HG02943 (cell line): ENCODE measurements at regions not wholly inside any gene's neighbourhood (a gene's known extent, or its start where the extent isn't known, plus 50 kb on each side); places are given as distances from the start of the nearest gene placed in this dataset.
A peak's percentile ranks its signal among the peaks of the same experiment; 100 is the strongest.

Experiments
- ATAC-seq: cut with Tn5 transposase; IDR thresholded peaks from one replicate; pipeline ENCODE4 v1.9.1; 2021; ENCODE audit warnings: mild to moderate bottlenecking, low read depth, moderate library complexity; ENCODE audit not compliant: unreplicated experiment

DNA sequence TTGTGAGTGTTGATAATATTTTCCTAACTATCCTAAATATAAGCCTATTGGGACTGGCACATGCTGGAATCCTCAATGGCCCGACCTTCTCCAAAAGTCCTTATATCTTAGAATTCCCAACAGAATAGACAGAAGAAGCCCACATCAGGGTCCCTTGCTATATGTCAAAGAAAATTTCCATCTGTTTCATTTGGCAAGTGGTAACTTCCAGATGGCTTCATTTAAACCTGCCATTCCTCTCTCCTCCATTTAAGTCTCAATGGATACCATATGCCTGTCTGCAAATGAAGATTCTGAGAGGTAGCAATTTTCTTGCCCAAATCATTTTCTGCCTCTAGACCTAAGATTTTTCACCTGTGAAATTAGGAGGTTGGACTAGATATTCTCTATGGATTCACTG lies 73.1 kb upstream of the KCNA4 start:
- ATAC-seq = no peak

DNA sequence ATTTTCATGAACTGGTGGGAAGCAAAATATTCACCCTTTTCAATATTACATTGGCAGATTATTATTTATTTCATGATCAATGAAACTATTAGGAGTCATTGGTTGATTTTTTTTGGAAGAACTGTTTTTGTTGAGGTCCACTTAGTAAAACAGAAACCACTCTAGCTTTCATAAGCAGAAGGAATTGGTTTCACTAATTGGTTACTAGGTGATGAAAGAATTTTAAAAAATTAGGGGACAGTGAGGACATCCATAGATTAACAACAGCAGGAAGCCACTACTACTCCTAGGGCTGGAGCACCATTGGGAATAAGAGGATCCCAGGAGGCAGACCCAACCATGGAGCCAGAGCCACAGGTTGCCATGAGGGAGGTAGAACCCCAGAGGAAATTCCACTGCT lies 74.4 kb upstream of the KCNA4 start:
- ATAC-seq = no peak

DNA sequence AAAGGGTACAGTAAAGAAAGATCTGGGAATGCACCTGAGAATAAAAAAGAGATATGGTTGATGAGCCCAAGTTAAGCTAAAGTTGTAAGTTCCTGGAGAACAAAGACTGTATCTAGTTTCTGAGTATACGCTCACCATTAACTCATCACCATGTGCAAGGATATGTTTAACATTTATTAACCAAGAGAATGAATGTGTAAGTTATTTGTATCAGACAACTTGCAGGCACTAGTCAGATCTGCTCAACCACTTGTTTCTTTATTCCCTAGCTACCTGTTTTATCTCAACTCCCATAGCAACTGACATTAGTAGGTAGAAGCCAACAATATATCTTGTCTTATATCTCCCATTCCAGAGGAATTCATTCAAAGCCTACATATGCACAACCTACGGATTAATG lies 74.9 kb upstream of the KCNA4 start:
- no peak for ATAC-seq

DNA sequence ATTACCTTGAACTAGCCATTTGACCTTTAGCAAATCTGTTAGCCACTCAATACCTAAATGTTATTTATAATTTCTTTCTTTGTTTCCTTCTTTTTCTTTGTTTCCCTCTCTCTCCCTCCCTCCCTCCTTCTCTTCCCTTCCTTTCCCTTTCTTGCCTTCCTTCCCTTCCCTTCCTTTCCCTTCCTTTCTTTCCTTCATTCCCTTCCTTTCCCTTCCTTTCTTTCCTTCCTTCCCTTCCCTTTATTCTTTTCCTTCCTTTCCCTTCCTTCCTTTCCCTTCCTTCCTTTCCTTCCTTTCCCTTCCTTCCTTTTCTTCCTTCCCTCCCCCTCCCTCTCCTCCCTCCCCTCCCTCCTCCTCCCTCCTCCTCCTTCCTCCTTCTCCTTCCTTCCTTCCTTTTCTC lies 75.7 kb upstream of the KCNA4 start:
- no peak for ATAC-seq

DNA sequence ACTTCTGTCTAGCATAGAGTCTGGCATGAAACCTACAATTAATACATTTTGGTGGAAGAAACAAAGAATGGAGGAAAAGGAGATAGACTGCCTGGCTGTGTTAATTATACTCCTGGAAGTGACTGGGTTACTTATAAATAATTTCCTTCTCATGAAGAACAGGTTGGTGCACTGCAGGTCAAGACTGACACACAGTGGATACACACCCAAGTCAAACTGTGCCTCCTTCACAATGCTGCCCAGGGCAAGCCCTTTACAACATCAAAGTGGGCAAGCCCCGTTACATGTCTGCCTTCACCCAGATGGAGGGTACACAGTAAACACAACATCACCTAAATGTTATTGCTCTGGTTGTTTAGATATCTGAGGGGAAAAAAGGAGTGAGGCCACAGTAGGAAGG lies 83.7 kb upstream of the KCNA4 start:
- no peak for ATAC-seq

DNA sequence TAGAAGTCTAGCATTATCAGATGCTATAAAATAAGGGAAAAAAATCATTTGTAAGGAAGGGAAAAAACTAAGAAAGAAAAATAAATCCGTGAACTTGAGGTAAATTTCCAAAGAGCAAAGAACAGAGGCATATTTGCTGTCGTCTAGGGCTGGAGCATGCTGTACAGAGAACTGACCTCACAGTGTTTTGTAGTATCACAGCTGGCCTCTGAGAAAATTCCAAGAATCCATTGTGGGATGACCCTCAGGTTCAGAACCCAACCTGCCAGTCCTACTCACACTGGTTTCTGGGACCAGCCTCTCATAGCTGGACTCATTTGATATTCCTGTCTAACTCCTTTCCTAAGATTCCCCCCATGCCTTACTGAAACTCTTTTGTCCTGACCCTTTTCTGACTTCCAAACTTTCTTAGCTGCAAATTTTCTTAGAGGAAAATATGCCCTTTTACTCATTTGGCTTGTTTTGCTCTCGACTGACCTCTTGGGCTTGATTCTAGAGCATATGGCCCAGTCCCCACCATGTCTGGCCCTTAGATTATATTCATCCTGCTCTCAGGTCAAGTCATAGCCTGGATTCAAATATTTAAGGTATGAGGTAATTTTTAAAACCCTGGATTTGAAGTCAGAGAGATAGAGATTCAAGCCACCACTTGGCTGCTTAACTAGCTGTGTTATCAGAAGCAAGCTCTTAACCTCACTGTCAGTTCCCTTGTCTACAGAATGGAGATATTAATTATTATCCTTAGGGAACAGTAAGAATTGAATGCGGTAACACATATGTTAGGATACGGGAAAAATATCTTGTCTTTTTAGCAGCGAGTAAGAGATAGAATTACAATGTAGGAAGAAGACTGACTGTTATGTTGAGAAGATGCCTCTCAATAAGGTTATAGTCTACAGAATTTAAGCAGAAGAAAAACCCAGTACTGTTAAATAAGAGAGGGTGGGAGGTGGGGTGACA lies 89.7 kb upstream of the KCNA4 start:
- no peak for ATAC-seq

DNA sequence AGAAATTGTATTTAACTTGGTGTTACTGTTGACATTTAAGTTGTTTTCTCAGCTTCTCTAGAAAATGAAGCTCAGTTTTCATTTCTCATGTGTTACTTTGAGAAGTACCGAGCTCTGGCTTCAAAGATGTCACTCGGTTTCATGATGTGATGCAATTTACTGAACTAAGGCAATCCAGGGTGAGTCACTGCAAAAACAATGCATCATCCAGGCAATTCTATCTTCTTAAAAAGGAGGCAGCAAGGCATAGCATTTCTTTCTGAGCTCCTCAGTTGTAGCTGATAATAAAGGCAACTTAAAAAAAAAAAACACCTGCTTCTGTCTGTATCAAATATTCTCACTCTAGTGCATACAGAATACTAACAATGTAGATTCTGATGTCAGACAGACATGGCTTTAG lies 91.1 kb upstream of the KCNA4 start:
- no peak for ATAC-seq

DNA sequence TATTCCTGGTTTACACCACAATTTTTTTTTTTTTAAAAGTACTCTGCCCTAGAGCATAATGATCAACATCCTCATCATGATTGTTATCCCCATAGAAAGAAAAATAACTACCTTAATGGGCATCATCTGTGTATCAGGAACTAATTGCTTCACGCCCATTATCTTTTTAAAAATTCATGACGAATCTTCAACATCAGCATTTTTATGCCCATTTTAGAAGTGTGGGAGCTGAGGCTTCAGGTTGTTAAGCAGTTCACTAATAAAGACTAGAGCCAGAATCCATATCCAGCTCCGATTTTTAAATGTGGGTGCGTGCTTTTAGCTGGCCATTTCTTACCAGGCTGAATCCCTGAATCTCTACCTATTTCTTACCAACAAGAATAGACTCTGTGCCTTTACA lies 92.9 kb upstream of the KCNA4 start:
- ATAC-seq = no peak

DNA sequence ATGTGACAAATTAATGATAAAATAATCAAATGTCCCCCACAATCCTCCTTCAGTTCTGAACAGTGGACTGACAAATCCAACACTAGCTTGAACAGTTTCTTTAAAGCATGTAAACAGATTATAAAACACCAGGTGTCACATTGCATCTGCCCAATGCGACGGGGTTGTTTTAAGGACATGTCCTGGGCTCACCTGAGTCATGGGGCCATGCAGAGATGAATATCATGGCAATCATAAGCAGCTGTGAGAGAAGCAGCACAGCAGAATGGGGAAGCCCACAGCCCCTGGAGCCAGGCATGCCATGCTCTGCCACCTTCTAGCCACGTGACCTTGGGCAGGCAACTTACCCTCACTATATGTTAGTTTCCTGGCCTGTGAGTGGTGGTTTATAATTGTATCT lies 93.9 kb upstream of the KCNA4 start:
- ATAC-seq = no peak

DNA sequence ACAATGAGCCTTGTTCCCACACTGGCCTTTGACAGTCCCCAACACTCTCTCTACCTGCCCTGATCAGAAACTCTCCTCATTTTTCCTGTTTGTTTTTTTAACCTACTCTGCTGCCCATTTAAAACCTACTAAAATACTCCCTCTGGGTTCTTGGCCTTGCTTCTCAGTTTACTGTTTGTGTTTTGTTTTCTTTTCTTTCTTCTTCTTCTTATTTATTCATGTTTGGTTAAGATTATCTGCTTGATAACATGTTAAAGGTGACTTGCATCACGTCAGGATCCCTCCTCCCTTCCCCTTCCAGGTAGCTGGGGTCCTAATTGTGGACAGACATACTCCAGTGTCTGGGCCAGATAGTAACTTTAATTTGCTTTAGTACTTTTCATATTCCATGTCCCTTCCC lies 95.0 kb upstream of the KCNA4 start:
- ATAC-seq = no peak

DNA sequence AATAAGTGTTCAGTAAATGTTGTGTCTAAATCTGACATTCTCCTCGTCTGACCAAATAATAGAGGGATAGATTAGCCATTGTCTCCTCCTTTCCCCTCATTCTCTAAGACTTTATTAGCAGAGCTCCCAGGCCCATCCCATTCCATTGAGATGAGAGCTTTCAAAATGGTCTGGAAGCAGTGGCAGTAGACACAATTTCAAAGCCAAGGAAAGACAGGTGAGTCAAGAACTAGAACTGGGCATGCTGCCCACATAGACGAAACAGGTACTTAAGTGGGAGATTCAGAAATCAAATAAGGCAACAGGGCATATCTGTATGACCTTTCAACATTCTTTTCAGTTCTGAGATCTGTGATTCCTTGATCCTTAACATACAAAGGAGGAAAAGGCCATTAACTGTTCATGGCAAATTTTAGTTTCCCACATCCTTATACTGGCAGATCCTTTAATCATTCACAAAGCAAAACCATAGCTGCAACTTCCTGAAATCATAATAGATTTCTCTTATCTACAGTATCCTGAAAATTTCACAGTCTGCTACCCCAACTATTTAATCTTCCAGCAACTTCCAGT lies 96.6 kb upstream of the KCNA4 start:
- no peak for ATAC-seq

DNA sequence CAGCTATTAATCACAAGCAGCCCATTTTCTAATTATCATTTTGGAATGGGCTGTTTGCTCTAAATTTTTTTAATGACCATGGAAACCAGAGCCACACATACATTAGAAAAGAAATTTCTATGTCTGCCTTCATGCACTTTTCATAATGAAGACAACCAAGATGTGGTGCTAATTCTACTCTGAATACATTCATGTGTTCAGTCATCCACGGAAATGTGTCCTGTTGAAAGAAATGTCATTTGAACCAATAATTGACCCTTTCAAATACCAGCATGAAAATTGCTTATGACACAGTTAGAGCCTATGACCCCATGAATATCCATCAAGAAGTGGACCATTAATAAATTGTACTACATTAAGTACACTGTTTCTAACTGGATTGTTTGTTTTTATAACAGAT lies 99.7 kb upstream of the KCNA4 start:
- ATAC-seq = no peak

DNA sequence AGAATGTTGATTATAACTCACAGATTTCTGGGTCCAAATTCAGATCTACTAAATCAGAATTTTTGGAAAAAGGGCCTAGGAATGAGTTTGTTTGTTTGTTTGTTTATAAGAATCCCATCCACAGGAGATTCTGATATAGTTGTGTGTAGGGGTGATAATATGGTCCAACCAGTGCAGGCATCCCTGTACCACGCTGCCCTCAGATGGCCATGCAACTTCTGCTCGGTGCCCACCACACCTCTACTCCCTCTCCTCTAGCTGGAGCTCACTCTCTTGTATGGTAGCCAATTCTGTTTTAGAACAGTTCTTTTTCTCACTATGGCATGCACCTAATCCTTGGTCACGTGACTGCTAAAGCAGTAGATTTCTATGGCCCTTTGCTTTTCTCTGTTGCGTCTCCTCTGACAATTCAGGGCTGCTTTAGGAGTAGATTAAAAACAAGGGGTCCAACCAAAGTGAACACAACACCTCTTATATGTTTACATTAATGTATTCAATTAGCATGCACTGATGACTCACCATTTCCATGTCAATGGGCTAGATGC lies 103.3 kb upstream of the KCNA4 start:
- no peak for ATAC-seq

DNA sequence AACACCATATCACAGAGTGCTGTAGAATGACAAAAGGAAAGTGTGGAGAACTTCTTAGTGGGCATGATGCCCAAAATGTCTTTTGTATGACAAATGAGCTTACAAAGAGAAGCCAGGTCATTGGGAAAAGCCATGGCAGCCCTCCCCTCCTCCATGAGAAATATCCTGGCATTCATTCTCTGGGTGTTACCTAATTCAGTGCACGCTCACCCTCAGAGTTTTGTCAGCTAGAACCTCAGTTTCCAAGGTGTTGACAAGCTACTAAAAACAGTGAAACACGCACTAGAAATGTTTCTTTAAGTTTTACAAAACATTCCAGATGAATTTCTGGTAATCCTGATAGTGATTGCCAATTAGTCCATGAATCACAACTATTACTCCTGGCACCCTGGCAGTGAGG lies 105.4 kb upstream of the FSHB start:
- ATAC-seq = no peak

DNA sequence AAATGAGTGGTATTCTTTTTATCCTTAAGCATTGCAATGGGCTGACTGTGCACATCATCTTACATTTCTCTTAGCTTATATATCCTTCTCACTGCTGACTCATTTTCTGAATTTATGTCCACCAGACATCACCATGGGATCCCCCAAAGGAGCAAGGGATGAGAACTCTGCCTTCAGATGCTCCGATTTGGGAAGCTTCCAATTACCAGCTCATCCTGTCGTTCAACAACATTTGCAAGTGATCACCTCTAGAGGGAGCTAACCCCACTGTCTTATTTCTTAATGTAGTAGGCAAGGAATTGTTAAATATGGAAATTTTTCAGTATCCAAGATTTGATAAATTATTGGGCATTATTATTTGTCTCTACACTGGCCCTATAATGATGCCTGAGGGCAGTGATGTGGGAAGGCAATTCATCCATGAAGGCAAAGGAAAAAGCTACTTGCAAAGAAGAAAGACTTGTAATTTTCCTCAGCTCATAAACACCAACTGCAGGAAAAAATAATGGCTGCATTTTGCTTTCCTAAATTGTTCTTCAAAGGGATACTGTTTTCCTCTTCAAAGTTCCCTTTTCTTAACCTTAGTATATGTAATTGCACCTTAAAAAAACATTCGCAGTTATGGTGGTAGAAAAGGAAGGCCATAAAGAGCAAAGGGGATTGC lies 102.4 kb upstream of the FSHB start:
- ATAC-seq = no peak

DNA sequence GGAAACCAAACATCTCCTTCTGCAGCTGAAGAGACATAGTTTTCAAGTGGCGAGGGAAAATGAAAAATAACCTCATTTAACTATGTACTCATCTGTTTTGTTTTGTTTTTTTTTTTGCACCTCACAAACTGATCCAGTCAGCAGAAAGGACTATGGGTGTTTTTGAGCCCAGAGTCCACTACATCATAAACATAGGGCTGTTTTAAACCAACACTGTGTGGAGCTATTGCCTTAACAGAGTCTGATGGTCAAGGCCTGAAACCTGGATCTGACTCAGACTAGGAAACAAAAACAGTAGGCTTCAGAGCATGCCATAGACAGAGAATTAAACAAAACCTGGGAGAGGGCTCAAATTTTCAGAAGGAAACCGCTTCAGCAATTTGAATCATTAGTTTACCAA lies 99.3 kb upstream of the FSHB start:
- no peak for ATAC-seq

DNA sequence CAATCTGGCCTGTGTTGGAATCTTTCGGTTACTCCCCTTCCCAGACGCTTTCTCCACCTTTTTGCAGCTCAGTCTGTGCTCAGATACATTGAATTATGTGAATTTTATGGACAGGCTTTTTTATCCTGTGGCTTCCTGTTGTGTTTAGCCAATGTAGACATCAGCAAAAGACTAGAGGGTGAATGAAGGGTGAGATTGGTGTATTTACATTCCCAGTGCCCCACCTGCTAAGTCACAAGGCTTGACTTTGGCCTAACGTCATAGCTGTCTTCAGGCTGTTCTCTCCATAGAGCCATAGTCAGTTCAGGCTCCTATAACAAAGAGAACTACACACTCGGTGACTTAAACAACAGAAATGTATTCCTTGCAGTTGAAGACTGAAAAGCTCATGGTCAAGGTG lies 97.5 kb upstream of the FSHB start:
- no peak for ATAC-seq

DNA sequence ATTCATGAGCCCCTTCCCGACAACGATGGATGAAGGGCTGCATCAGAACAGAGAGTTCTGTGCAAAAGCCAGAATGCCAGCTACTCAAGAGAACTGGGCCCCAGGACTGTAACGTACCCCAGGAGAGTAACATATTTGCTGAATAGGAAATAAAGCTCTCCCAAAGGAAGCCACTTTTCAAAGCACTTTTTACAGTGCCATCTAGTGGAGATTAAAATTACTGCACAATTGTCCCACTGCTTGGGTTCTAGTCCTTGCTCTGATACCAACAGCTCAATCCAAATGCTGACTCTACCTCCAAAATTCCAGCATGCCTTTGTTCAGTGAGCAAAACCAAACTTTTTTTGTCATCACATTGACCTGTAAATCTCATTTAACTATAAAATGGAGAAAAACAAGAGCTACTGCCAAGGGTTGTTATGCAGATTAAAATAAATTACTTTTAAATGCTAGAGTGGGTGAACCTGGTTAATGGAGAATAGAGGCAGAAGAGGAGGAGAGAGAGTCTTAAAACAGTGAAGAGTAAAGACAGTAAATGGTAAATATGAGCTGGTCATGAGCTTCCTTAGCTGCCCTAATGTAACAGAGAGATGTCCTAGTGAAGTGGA lies 87.6 kb upstream of the FSHB start:
- ATAC-seq = peak; percentile 69

DNA sequence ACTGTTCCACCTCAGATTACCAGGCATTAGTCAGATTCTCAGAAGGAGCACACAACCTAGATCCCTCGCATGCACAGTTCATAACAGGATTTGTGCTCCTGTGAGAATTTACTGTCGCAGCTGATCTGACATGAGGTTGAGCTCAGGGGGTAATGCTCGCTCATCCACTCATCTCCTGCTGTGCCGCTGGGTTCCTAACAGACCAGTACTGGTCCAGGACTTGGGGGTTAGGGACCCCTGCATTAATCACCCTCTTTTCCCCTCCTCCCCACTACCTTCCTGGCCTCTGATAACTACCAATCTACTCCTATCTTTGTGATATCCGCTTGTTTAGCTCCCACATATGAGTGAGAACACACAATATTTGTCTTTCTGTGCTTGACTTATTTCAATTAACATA lies 83.5 kb upstream of the FSHB start:
- no peak for ATAC-seq

DNA sequence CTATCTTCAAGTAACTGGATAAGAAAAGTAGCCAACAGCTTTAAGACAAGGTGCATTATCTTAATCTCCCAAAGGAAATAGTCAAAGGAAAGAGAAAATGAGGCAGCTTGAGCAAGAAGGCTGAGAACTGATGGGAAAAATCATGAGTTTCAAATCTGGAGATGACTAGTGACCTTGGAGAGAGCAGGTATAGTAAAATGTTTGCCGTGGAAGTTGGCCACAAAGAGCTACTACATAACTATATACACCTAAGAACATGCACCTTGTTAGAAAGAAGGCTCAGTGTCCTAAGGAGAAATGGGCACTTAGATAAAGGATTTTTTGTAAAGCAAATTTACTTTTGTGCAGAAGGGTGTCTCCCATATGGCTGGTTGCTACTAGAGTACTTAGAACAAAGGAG lies 80.8 kb upstream of the FSHB start:
- ATAC-seq = no peak

DNA sequence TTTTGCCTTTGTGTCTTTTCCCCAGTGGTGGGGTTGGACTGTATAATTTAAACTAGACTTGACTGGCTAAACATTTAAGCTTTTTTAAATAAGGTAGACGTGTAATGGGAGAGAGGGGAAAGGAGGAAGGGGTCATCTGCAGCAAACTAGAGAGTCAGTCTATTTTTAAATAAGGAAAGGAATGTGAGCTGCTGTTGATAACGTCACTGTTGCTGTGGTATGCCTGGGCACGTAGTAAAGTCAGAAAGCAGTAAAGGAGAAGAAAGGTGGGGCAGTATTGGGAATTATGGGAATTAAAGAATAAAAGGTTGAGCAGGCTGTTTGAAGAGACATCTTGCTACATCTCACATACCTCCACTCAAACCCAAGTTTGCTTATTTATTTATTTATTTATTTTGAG lies 80.4 kb upstream of the FSHB start:
- ATAC-seq = no peak
